ENCODE measurements at regions not wholly inside any gene's neighbourhood (a gene's known extent, or its start where the extent isn't known, plus 50 kb on each side); places are given as distances from the start of the nearest gene placed in this dataset.

DNA sequence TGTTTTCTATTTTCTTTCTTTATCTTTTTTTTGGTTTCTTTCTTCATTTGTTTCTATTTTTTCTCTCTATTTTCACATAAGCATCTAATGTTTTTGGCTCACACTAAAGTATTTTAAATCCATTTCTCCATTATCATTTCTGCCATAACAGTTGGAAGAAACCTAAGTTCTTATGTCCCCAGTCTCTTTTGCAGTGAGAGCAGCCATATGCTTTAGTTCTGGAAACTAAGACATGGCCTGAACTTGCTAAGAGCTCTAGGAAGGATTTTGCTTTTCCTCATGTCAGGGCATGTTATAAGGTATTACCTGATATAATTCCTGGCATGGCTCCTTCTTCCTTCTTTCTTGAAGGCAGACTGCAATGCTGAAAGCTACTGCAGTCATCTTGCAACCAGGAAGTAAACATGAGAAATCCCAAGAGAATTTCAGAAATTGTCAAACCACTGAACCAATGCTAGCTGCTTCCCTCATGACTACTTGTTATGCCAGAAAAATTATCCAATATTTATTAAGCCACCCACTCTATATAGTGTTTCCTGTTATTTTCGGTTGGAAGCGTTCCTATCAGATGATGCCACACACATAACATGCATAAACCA, 171.1 kb downstream of the TAF11L14 start:
- H3K4me3 ChIP-seq (ENCODE audit: low read depth, low read length), result no peak overlapping the region
- ChIA-PET POLR2A (no interaction called here), CTCF (interaction anchor here (0.7 kb wide), 1 partner anchor 24 kb away, joined by 3 read pairs; no protein-coding TSS in a partner anchor)
- TF ChIP-seq ZNF501 (tag by site-specific recombination; IDR thresholded peaks at IDR 0.05) (no peak), WT1 (tag by site-specific recombination; IDR thresholded peaks at IDR 0.05) (no peak), RBAK (tag by site-specific recombination; IDR thresholded peaks at IDR 0.05) (no peak), KLF9 (tag by site-specific recombination; IDR thresholded peaks at IDR 0.05; ENCODE audit: low read depth) (no peak)
- TF ChIP-seq, protein P1, sequence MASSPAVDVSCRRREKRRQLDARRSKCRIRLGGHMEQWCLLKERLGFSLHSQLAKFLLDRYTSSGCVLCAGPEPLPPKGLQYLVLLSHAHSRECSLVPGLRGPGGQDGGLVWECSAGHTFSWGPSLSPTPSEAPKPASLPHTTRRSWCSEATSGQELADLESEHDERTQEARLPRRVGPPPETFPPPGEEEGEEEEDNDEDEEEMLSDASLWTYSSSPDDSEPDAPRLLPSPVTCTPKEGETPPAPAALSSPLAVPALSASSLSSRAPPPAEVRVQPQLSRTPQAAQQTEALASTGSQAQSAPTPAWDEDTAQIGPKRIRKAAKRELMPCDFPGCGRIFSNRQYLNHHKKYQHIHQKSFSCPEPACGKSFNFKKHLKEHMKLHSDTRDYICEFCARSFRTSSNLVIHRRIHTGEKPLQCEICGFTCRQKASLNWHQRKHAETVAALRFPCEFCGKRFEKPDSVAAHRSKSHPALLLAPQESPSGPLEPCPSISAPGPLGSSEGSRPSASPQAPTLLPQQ (tag by site-specific recombination; IDR thresholded peaks at IDR 0.05), result no peak
- H3K4me1 ChIP-seq (ENCODE audit: control insufficient read depth, insufficient read depth, low read length), result no peaks in the 10 kb centered on the region
- H3K36me3 ChIP-seq (ENCODE audit: control insufficient read depth in 2 of 2, insufficient read depth in 1 of 2, low read length in 2 of 2), result no peaks in the 10 kb centered on the region
- H3K27ac ChIP-seq (ENCODE audit: extremely low read depth, low read depth, low read length), result no peak overlapping the region
- H3K9me3 ChIP-seq (ENCODE audit: control insufficient read depth, insufficient read depth, low read depth, low read length), result no peaks in the 10 kb centered on the region

DNA sequence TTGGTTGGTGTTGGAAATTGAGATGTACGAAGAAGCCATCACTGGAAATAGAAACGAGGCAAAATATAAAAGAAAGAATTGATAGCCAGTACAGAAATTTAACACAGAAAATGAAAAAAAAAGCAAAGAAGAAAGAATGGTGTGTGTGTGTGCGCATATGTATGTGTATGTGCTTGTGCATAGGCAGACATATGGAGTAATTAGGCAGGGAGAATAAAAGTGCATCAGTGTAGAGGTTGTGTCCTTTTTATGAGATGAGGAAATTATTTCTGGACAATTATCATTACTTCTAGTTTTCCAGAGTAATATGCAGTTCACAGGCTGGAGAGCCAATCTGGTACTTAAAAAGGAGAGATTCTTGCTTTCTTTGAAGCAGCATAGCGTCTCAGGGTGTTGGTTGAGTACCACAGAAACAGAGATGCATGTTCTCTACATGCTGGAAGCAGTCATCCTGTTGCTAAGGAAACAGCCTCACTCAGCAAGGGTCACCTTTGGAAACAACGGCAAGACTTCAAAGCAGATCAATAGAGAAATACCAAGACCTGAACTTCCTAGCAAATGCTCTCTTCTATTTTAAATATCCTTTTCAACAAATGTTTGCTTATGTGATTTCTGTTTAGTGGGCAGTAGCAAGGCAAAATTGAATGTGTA, 172.7 kb downstream of the TAF11L14 start:
- H3K4me1 ChIP-seq (ENCODE audit: control insufficient read depth, insufficient read depth, low read length), result no peaks in the 10 kb centered on the region
- TF ChIP-seq, protein P2, sequence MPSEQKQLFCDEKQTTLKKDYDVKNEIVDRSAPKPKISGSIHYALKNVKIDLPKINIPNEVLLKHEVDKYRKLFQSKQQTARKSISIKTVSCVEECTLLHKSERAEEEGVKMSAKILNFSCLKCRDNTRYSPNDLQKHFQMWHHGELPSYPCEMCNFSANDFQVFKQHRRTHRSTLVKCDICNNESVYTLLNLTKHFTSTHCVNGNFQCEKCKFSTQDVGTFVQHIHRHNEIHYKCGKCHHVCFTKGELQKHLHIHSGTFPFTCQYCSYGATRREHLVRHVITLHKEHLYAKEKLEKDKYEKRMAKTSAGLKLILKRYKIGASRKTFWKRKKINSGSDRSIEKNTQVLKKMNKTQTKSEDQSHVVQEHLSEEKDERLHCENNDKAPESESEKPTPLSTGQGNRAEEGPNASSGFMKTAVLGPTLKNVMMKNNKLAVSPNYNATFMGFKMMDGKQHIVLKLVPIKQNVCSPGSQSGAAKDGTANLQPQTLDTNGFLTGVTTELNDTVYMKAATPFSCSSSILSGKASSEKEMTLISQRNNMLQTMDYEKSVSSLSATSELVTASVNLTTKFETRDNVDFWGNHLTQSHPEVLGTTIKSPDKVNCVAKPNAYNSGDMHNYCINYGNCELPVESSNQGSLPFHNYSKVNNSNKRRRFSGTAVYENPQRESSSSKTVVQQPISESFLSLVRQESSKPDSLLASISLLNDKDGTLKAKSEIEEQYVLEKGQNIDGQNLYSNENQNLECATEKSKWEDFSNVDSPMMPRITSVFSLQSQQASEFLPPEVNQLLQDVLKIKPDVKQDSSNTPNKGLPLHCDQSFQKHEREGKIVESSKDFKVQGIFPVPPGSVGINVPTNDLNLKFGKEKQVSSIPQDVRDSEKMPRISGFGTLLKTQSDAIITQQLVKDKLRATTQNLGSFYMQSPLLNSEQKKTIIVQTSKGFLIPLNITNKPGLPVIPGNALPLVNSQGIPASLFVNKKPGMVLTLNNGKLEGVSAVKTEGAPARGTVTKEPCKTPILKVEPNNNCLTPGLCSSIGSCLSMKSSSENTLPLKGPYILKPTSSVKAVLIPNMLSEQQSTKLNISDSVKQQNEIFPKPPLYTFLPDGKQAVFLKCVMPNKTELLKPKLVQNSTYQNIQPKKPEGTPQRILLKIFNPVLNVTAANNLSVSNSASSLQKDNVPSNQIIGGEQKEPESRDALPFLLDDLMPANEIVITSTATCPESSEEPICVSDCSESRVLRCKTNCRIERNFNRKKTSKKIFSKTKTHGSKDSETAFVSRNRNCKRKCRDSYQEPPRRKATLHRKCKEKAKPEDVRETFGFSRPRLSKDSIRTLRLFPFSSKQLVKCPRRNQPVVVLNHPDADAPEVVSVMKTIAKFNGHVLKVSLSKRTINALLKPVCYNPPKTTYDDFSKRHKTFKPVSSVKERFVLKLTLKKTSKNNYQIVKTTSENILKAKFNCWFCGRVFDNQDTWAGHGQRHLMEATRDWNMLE (tag by site-specific recombination; conservative IDR thresholded peaks at IDR 0.05; ENCODE audit: low read depth), result no peak
- TF ChIP-seq ZSCAN23 (tag by site-specific recombination; IDR thresholded peaks at IDR 0.05) (no peak), GLI4 (tag by site-specific recombination; IDR thresholded peaks at IDR 0.05) (no peak), ZNF549 (tag by site-specific recombination; IDR thresholded peaks at IDR 0.05) (no peak), ZNF24 (tag by site-specific recombination; IDR thresholded peaks at IDR 0.05) (no peak), ZNF473 (tag by site-specific recombination; IDR thresholded peaks at IDR 0.05) (no peak)
- POLR2A ChIA-PET, result no interaction called here
- H3K36me3 ChIP-seq (ENCODE audit: control insufficient read depth in 2 of 2, insufficient read depth in 1 of 2, low read length in 2 of 2), result no peaks in the 10 kb centered on the region
- no peak overlapping the region for H3K4me3 ChIP-seq (ENCODE audit: low read depth, low read length)
- H3K9me3 ChIP-seq (ENCODE audit: control insufficient read depth, insufficient read depth, low read depth, low read length), result no peaks in the 10 kb centered on the region
- CTCF ChIA-PET, result no interaction called here
- H3K27ac ChIP-seq (ENCODE audit: extremely low read depth, low read depth, low read length), result no peak overlapping the region

DNA sequence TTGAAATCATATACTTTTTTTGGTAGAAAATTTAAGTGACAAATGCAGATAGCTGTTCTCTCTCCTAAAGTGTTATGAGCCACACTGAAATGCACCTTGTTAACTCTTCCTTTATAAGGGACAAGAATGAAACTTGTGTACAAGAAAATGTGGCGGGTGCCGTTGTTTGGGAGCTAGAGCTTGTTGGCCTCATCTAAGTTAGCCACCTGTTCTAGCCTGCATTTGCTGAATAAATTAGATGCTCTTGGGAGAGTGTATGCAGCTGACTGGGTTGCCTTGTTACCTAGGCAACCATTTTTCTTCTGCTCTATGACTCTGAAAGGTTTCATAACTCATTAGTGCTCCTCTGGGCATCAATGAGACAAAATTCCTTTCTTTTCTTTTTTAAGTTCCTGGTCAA, 174.3 kb downstream of the TAF11L14 start:
- ChIA-PET CTCF (interaction anchor here (0.6 kb wide), 1 partner anchor 473 kb away, joined by 4 read pairs; no protein-coding TSS in a partner anchor), POLR2A (no interaction called here)
- H3K9me3 ChIP-seq (ENCODE audit: control insufficient read depth, insufficient read depth, low read depth, low read length), result no peaks in the 10 kb centered on the region
- no peaks in the 10 kb centered on the region for H3K4me1 ChIP-seq (ENCODE audit: control insufficient read depth, insufficient read depth, low read length)
- no peak overlapping the region for H3K27ac ChIP-seq (ENCODE audit: extremely low read depth, low read depth, low read length)
- TF ChIP-seq EGR2 (tag by site-specific recombination; IDR thresholded peaks at IDR 0.05; ENCODE audit: low read depth) (no peak), ZNF433 (tag by site-specific recombination; IDR thresholded peaks at IDR 0.05; ENCODE audit: low read depth) (no peak), ZFP41 (tag by site-specific recombination; IDR thresholded peaks at IDR 0.05; ENCODE audit: borderline replicate concordance) (no peak), ZNF621 (tag by site-specific recombination; IDR thresholded peaks at IDR 0.05) (no peak), ZSCAN16 (tag by site-specific recombination; IDR thresholded peaks at IDR 0.05) (no peak), ZEB2 (tag by site-specific recombination; IDR thresholded peaks at IDR 0.05) (no peak), ZNF561 (tag by site-specific recombination; IDR thresholded peaks at IDR 0.05; ENCODE audit: borderline replicate concordance) (no peak), ZNF10 (tag by site-specific recombination; IDR thresholded peaks at IDR 0.05) (no peak)
- TF ChIP-seq, protein P3, sequence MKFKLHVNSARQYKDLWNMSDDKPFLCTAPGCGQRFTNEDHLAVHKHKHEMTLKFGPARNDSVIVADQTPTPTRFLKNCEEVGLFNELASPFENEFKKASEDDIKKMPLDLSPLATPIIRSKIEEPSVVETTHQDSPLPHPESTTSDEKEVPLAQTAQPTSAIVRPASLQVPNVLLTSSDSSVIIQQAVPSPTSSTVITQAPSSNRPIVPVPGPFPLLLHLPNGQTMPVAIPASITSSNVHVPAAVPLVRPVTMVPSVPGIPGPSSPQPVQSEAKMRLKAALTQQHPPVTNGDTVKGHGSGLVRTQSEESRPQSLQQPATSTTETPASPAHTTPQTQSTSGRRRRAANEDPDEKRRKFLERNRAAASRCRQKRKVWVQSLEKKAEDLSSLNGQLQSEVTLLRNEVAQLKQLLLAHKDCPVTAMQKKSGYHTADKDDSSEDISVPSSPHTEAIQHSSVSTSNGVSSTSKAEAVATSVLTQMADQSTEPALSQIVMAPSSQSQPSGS (tag by site-specific recombination; IDR thresholded peaks at IDR 0.05; ENCODE audit: low read depth), result no peak
- H3K4me3 ChIP-seq (ENCODE audit: low read depth, low read length), result no peak overlapping the region
- H3K36me3 ChIP-seq (ENCODE audit: control insufficient read depth in 2 of 2, insufficient read depth in 1 of 2, low read length in 2 of 2), result no peaks in the 10 kb centered on the region

Measured in HEK293 (cell line).